ENCODE measurements at regions not wholly inside any gene's neighbourhood (a gene's known extent, or its start where the extent isn't known, plus 50 kb on each side); places are given as distances from the start of the nearest gene placed in this dataset.

GRCh38 chr17:79342376-79342775 is 267.8 kb downstream of the ENGASE start:
- Histone ChIP-seq H3K27me3 (replicated peaks) (peaks cover 93% of the 10 kb centered on the region), H3K36me3 (no peaks in the 10 kb centered on the region), H3K4me1 (replicated peaks) (no peaks in the 10 kb centered on the region), H3K27ac (no peak overlapping the region), H3K4me3 (no peak overlapping the region), H3K9me3 (replicated peaks) (no peaks in the 10 kb centered on the region)
- DNase-seq (ENCODE audit: low read depth in 1 of 2, low spot score in 2 of 2): no peak

DNA sequence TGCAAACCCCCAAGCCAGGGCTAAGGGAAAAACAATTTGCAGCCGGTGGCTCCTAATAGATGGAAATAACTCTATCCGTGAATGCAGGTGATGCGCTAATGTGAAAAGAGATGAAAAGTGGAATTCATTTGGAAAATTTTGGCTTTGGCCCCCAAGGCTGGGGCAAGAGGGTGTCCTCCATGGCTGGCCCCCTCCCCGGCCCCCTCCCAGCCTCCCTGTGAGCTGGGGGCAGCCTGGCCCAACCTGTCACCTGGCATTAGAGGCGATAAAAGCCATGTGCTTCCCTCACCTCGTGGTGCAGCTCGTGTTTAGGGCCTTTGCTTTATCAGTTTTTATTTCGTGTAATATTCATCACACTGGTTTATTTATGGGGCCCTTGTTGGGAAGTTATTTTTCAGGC is 267.2 kb downstream of the ENGASE start:
- Histone ChIP-seq H3K36me3 (no peaks in the 10 kb centered on the region), H3K27me3 (replicated peaks) (peaks cover 92% of the 10 kb centered on the region), H3K4me3 (no peak overlapping the region), H3K4me1 (replicated peaks) (no peaks in the 10 kb centered on the region), H3K27ac (no peak overlapping the region), H3K9me3 (replicated peaks) (no peaks in the 10 kb centered on the region)
- DNase-seq (ENCODE audit: low read depth in 1 of 2, low spot score in 2 of 2): no peak

- Histone ChIP-seq H3K9me3 (replicated peaks) (no peaks in the 10 kb centered on the region), H3K27me3 (replicated peaks) (peaks cover 90% of the 10 kb centered on the region), H3K4me3 (no peak overlapping the region), H3K27ac (no peak overlapping the region), H3K4me1 (replicated peaks) (no peaks in the 10 kb centered on the region), H3K36me3 (no peaks in the 10 kb centered on the region)
- DNase-seq (ENCODE audit: low read depth in 1 of 2, low spot score in 2 of 2): no peak
These were observed 266.7 kb downstream of the ENGASE start for GRCh38 chr17:79341222-79341780.

- no peaks in the 10 kb centered on the region for H3K36me3 ChIP-seq
- peaks cover 90% of the 10 kb centered on the region for H3K27me3 ChIP-seq (replicated peaks)
- no peak overlapping the region for H3K4me3 ChIP-seq
- no peaks in the 10 kb centered on the region for H3K9me3 ChIP-seq (replicated peaks)
- DNase-seq (ENCODE audit: low read depth in 1 of 2, low spot score in 2 of 2): no peak
- no peak overlapping the region for H3K27ac ChIP-seq
- H3K4me1 ChIP-seq (replicated peaks): no peaks in the 10 kb centered on the region
These were observed 266.0 kb downstream of the ENGASE start for GRCh38 chr17:79340333-79341221.

DNA sequence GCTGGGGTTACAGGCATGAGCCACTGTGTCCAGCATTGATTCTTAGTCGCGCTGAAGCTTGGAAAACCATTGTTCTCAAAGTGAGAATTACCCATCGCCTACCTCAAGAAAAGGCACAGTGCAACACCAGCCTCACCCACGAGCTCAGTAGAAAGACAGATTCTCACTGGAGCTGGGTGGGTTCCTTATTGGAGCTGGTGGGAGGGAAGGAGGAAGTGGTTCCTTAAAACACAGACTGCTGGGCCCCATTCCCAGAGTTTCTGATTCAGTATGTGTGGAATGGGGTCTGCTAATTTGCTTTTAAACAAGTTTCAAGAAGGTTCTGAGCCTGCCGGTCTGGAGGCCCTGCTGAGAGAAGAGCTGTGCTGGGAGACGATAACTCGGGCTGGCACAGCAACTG is 264.7 kb downstream of the ENGASE start:
- H3K4me3 ChIP-seq: no peak overlapping the region
- peaks cover 92% of the 10 kb centered on the region for H3K27me3 ChIP-seq (replicated peaks)

GRCh38 chr17:79338604-79339003 is 264.0 kb downstream of the ENGASE start:
- Histone ChIP-seq H3K27ac (no peak overlapping the region), H3K4me1 (replicated peaks) (no peaks in the 10 kb centered on the region), H3K9me3 (replicated peaks) (no peaks in the 10 kb centered on the region), H3K4me3 (no peak overlapping the region), H3K27me3 (replicated peaks) (peaks cover 92% of the 10 kb centered on the region), H3K36me3 (no peaks in the 10 kb centered on the region)
- no peak for DNase-seq (ENCODE audit: low read depth in 1 of 2, low spot score in 2 of 2)

More for the DNA sequence above, 264.7 kb downstream of the ENGASE start:
- Histone ChIP-seq H3K9me3 (replicated peaks) (no peaks in the 10 kb centered on the region), H3K36me3 (no peaks in the 10 kb centered on the region), H3K4me1 (replicated peaks) (no peaks in the 10 kb centered on the region), H3K27ac (no peak overlapping the region)
- no peak for DNase-seq (ENCODE audit: low read depth in 1 of 2, low spot score in 2 of 2)

GRCh38 chr17:79338152-79338551 is 263.5 kb downstream of the ENGASE start:
- H3K27me3 ChIP-seq (replicated peaks): peaks cover 92% of the 10 kb centered on the region
- no peak overlapping the region for H3K27ac ChIP-seq
- no peaks in the 10 kb centered on the region for H3K36me3 ChIP-seq
- no peak overlapping the region for H3K4me3 ChIP-seq
- H3K4me1 ChIP-seq (replicated peaks): no peaks in the 10 kb centered on the region
- DNase-seq (ENCODE audit: low read depth in 1 of 2, low spot score in 2 of 2): no peak
- H3K9me3 ChIP-seq (replicated peaks): no peaks in the 10 kb centered on the region

DNA sequence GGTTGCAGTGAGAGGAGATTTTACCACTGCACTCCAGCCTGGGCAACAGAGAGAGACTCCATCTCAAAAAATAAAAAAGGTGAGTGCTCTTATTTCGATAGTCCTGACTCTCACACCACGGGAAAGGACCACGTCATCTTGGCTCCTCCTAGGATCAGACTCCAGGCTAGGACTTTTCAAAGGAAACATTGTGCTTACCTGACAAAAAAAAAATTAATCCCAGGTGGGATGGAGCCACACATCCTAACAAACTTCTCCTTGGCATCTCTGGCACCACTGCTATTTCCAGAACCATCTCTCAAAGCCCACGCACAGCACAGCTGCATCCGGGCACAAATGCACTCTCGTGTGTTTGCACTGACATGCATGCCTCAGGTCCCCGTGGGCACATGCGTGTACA is 262.4 kb downstream of the ENGASE start:
- no peaks in the 10 kb centered on the region for H3K4me1 ChIP-seq (replicated peaks)
- H3K9me3 ChIP-seq (replicated peaks): no peaks in the 10 kb centered on the region
- no peaks in the 10 kb centered on the region for H3K36me3 ChIP-seq
- no peak overlapping the region for H3K4me3 ChIP-seq
- no peak for DNase-seq (ENCODE audit: low read depth in 1 of 2, low spot score in 2 of 2)
- H3K27ac ChIP-seq: no peak overlapping the region
- H3K27me3 ChIP-seq (replicated peaks): peaks cover 92% of the 10 kb centered on the region

DNA sequence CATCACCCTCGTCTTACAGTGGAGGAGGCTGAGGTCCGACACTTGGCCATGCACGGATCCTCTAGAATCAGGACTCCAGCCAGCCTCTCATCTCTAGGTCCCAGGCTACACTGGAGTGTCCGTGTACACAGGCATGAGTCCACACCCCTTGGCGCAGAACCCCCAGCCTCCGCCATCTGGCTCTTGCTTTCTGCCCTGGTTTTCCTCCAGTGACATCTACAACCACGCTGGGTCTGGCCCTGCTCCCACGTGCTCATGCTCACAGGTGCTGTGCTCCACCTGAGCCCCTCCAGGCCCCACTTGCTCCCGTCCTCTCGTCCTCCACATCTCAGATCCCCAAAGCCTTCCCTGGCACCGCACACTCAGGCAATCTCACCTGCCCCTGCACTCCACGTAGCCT is 260.8 kb downstream of the ENGASE start:
- no peak for DNase-seq (ENCODE audit: low read depth in 1 of 2, low spot score in 2 of 2)
- H3K36me3 ChIP-seq: no peaks in the 10 kb centered on the region
- no peak overlapping the region for H3K27ac ChIP-seq
- no peaks in the 10 kb centered on the region for H3K9me3 ChIP-seq (replicated peaks)
- H3K27me3 ChIP-seq (replicated peaks): peaks cover 92% of the 10 kb centered on the region
- no peak overlapping the region for H3K4me3 ChIP-seq
- no peaks in the 10 kb centered on the region for H3K4me1 ChIP-seq (replicated peaks)

DNA sequence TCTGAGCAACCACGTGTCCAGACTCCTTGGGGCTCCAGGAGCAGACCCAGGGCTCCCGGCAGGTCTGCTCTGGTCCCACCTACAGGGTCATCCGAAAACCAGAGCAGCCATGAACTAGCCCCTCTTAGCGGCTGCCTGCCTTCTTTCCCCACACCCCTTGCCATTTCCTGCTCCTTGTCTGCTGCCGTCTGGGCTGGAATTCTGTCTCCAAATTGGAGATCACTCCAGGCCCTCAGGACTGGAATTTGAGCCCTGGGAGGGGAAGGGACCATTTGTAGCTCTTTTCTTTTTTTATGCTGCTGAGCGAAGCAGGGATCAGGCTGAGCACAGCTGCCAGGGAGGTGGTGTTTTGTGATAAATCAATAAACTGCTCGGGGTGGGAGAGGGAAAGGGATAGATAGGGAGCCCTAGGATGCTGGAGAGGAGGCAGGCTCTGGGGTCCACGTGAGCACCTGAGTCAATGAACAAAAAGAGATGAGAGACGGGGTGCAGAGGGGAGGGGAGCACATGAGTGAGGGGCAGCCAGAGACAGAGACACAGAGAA is 257.5 kb downstream of the ENGASE start:
- no peak overlapping the region for H3K4me3 ChIP-seq
- no peaks in the 10 kb centered on the region for H3K9me3 ChIP-seq (replicated peaks)
- peaks cover 90% of the 10 kb centered on the region for H3K27me3 ChIP-seq (replicated peaks)
- H3K4me1 ChIP-seq (replicated peaks): no peaks in the 10 kb centered on the region
- no peak for DNase-seq (ENCODE audit: low read depth in 1 of 2, low spot score in 2 of 2)
- no peaks in the 10 kb centered on the region for H3K36me3 ChIP-seq
- H3K27ac ChIP-seq: no peak overlapping the region

- peaks cover 89% of the 10 kb centered on the region for H3K27me3 ChIP-seq (replicated peaks)
These were observed 256.9 kb downstream of the ENGASE start for GRCh38 chr17:79331492-79331891.

GRCh38 chr17:79330696-79331095 is 256.1 kb downstream of the ENGASE start:
- DNase-seq (ENCODE audit: low read depth in 1 of 2, low spot score in 2 of 2): no peak
- Histone ChIP-seq H3K27me3 (replicated peaks) (peaks cover 81% of the 10 kb centered on the region), H3K36me3 (no peaks in the 10 kb centered on the region), H3K9me3 (replicated peaks) (no peaks in the 10 kb centered on the region), H3K27ac (no peak overlapping the region), H3K4me1 (replicated peaks) (no peaks in the 10 kb centered on the region), H3K4me3 (no peak overlapping the region)

More at GRCh38 chr17:79331492-79331891, 256.9 kb downstream of the ENGASE start:
- Histone ChIP-seq H3K27ac (no peak overlapping the region), H3K4me3 (no peak overlapping the region), H3K4me1 (replicated peaks) (no peaks in the 10 kb centered on the region), H3K9me3 (replicated peaks) (no peaks in the 10 kb centered on the region), H3K36me3 (no peaks in the 10 kb centered on the region)
- DNase-seq (ENCODE audit: low read depth in 1 of 2, low spot score in 2 of 2): no peak

GRCh38 chr17:79330229-79330628 is 255.6 kb downstream of the ENGASE start:
- no peak overlapping the region for H3K27ac ChIP-seq
- H3K9me3 ChIP-seq (replicated peaks): no peaks in the 10 kb centered on the region
- no peaks in the 10 kb centered on the region for H3K4me1 ChIP-seq (replicated peaks)
- peaks cover 76% of the 10 kb centered on the region for H3K27me3 ChIP-seq (replicated peaks)
- no peak overlapping the region for H3K4me3 ChIP-seq
- DNase-seq (ENCODE audit: low read depth in 1 of 2, low spot score in 2 of 2): no peak
- H3K36me3 ChIP-seq: no peaks in the 10 kb centered on the region

GRCh38 chr17:79326814-79327213 is 252.2 kb downstream of the ENGASE start:
- Histone ChIP-seq H3K27me3 (replicated peaks) (peaks cover 69% of the 10 kb centered on the region), H3K36me3 (no peaks in the 10 kb centered on the region)

More at GRCh38 chr17:79326814-79327213, 252.2 kb downstream of the ENGASE start:
- no peaks in the 10 kb centered on the region for H3K9me3 ChIP-seq (replicated peaks)
- H3K27ac ChIP-seq: no peak overlapping the region
- H3K4me1 ChIP-seq (replicated peaks): no peaks in the 10 kb centered on the region
- DNase-seq (ENCODE audit: low read depth in 1 of 2, low spot score in 2 of 2): no peak
- no peak overlapping the region for H3K4me3 ChIP-seq

Measured in SJSA1 (cell line).